Esophagus squamous epithelium (tissue), 4 donors: ENCODE measurements at regions not wholly inside any gene's neighbourhood (a gene's known extent, or its start where the extent isn't known, plus 50 kb on each side); places are given as distances from the start of the nearest gene placed in this dataset.

ENCODE experiments used
- POLR2A ChIP-seq, 4 donors: fragments of 450-650 bp; IDR thresholded peaks; one replicate each; pipeline ENCODE4 v1.6.1; 2017; ENCODE audit warnings: antibody characterized with exemption in 4 of 4, mild to moderate bottlenecking in 4 of 4, moderate library complexity in 3 of 4
- TF ChIP-seq, protein P1 (sequence below), 6 experiments: fragments of 450-650 bp in 4 of 6; fragments of 200-600 bp in 2 of 6; sonication (generic) in 2 of 6; IDR thresholded peaks; one replicate each; pipeline ENCODE4 v1.5.1; 2016 to 2019; ENCODE audit warnings: antibody characterized with exemption in 6 of 6, mild to moderate bottlenecking in 4 of 6, moderate library complexity in 4 of 6

DNA sequence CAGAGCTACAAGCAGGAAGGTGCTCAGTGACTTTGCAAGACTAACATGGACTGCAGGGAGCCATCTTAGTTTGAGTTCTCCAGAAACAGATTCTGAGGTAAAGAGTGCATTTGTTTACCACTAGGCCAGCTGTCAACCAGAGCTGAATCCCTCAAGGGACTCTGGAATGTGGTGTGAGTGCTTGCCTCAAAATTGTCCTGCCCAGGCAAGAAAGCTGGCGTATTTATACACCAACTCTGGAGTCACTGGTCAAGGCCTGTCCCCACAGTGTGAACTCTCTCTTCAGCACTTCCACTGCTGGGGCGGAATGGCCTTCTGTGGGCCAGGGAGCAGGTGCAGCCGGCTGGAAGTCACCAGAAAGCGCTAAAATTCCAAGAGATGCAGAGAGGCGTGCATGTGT, 139.2 kb upstream of the TBCA start:
- TF ChIP-seq, protein P1, sequence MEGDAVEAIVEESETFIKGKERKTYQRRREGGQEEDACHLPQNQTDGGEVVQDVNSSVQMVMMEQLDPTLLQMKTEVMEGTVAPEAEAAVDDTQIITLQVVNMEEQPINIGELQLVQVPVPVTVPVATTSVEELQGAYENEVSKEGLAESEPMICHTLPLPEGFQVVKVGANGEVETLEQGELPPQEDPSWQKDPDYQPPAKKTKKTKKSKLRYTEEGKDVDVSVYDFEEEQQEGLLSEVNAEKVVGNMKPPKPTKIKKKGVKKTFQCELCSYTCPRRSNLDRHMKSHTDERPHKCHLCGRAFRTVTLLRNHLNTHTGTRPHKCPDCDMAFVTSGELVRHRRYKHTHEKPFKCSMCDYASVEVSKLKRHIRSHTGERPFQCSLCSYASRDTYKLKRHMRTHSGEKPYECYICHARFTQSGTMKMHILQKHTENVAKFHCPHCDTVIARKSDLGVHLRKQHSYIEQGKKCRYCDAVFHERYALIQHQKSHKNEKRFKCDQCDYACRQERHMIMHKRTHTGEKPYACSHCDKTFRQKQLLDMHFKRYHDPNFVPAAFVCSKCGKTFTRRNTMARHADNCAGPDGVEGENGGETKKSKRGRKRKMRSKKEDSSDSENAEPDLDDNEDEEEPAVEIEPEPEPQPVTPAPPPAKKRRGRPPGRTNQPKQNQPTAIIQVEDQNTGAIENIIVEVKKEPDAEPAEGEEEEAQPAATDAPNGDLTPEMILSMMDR (IDR thresholded peaks at IDR 0.05) = no peak
- TF ChIP-seq POLR2A (IDR thresholded peaks at IDR 0.05) = no peak
